ENCODE measurements at regions not wholly inside any gene's neighbourhood (a gene's known extent, or its start where the extent isn't known, plus 50 kb on each side); places are given as distances from the start of the nearest gene placed in this dataset.

GRCh38 chr4:67084783-67085182, 460.5 kb downstream of the CENPC start:
- TF ChIP-seq EZH2phosphoT487 (IDR thresholded peaks at IDR 0.05; ENCODE audit: borderline replicate concordance, low read depth, low read length) = no peak
- no peak for TF ChIP-seq CTCF (conservative IDR thresholded peaks at IDR 0.05; ENCODE audit: low read length)

Measured in OCI-LY7 (cell line).